Activated CD4-positive, alpha-beta T cell treated with anti-CD3 and anti-CD28 coated beads for 36 hours (primary cell): ENCODE measurements at regions not wholly inside any gene's neighbourhood (a gene's known extent, or its start where the extent isn't known, plus 50 kb on each side); places are given as distances from the start of the nearest gene placed in this dataset.
"Not testable (repeated sequence)": the region's sequence is repeated elsewhere in the genome, so short reads cannot be mapped to it uniquely, and the experiment has no call there.

Experiments used
- ATAC-seq: fragments of 200-7000 bp; cut with Tn5 transposase; one replicate; pipeline ENCODE4 v1.10.0; 2021; ENCODE audit warnings: mild to moderate bottlenecking, moderate library complexity
- CTCF ChIA-PET: fragments of 350-600 bp; sonication (Branson Sonifier 250); formaldehyde crosslinking; loops from one replicate; lab custom pipeline; 2021; ENCODE audit warnings: antibody characterized with exemption; lab: Charles Lee
- POLR2A ChIA-PET: fragments of 350-600 bp; sonication (Branson Sonifier 250); formaldehyde crosslinking; loops from one replicate; lab custom pipeline; 2021; ENCODE audit warnings: antibody characterized with exemption, inconsistent platforms; lab: Charles Lee
- DNase-seq: peaks from one replicate; pipeline ENCODE4 v3.0.0-alpha.2; 2020
- H3K27ac Mint-ChIP-seq: one replicate; pipeline ENCODE4 v1.8.0; 2021; ENCODE audit warnings: mixed read lengths
- H3K27me3 Mint-ChIP-seq: one replicate; pipeline ENCODE4 v1.8.0; 2021; ENCODE audit warnings: mixed read lengths
- H3K36me3 Mint-ChIP-seq: one replicate; pipeline ENCODE4 v1.8.0; 2021; ENCODE audit warnings: low read depth, mixed read lengths
- H3K4me1 Mint-ChIP-seq: one replicate; pipeline ENCODE4 v1.8.0; 2021; ENCODE audit warnings: mixed read lengths
- H3K4me3 Mint-ChIP-seq: one replicate; pipeline ENCODE4 v1.8.0; 2021; ENCODE audit warnings: mild to moderate bottlenecking, moderate library complexity, mixed read lengths
- H3K9me3 Mint-ChIP-seq: one replicate; pipeline ENCODE4 v1.8.0; 2021; ENCODE audit warnings: low read depth, mixed read lengths
- intact Hi-C, 2 experiments: fragments of 100-400 bp; cut with DNase I in 1 of 2; cut with micrococcal nuclease in 1 of 2; formaldehyde crosslinking; loops; one replicate each; pipeline versions ENCODE4 v1.14.2 to v1.15.1; 2022 to 2024; cut with DNase I, micrococcal nuclease

- H3K27ac Mint-ChIP-seq, result no peak overlapping the region
- intact Hi-C loops, result no loop called here
- H3K36me3 Mint-ChIP-seq, result no peaks in the 10 kb centered on the region
- no peaks in the 10 kb centered on the region for H3K4me1 Mint-ChIP-seq
- CTCF ChIA-PET, result no interaction called here
- H3K9me3 Mint-ChIP-seq, result no peaks in the 10 kb centered on the region
- ATAC-seq, result no peak
- peaks cover 11% of the 10 kb centered on the region for H3K27me3 Mint-ChIP-seq
- H3K4me3 Mint-ChIP-seq, result no peak overlapping the region
- POLR2A ChIA-PET, result no interaction called here
- DNase-seq, result no peak
Measured at GRCh38 chr20:56730996-56731395, 101.9 kb downstream of the TFAP2C start.

DNA sequence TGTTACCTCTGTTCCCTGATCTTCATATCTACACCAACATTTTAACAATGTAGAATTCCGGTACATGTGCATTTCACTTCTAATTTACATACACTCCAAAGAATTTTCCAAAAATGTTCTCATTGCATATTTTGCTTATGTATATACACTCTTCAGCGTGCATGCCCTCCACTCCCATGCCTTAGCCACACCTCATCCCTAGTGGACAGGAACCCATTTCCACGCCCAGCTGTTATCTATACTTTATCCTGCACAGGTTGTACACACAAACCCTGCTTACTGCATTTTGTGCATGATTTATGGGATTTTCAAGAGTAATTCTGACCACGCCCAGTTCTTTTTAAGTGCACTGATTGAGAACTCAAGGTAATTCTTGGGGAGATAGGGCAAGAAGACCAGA lies 102.4 kb downstream of the TFAP2C start:
- Mint-ChIP-seq H3K4me1 (no peaks in the 10 kb centered on the region), H3K36me3 (no peaks in the 10 kb centered on the region), H3K27ac (no peak overlapping the region), H3K9me3 (no peaks in the 10 kb centered on the region), H3K4me3 (no peak overlapping the region), H3K27me3 (peaks cover 16% of the 10 kb centered on the region)
- intact Hi-C loops, result no loop called here
- no peak for ATAC-seq
- DNase-seq, result no peak
- POLR2A ChIA-PET, result no interaction called here
- CTCF ChIA-PET, result no interaction called here

DNA sequence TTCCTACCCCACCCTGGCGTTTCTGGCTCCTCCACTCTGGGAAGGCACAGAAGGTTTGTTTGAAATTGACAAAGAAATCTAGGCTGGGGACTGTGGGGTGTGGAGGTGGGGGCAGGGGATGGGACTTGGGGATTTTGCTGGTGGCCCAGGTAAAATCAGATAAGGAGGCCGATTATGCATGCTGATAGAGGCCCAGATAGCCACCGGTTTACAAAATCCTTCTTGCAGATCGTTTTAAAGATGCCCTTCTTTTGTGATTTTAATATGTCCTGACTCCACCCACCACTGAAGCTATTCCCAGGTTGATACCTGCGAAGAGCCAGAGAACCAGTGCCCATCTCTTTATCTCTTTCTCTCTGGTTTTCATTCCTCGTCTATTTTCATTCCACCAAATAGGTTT lies 104.9 kb downstream of the TFAP2C start:
- DNase-seq, result no peak
- H3K4me3 Mint-ChIP-seq, result no peak overlapping the region
- CTCF ChIA-PET, result no interaction called here
- no peaks in the 10 kb centered on the region for H3K4me1 Mint-ChIP-seq
- ATAC-seq, result no peak
- peaks cover 25% of the 10 kb centered on the region for H3K27me3 Mint-ChIP-seq
- H3K36me3 Mint-ChIP-seq, result no peaks in the 10 kb centered on the region
- intact Hi-C loops, result no loop called here
- H3K27ac Mint-ChIP-seq, result no peak overlapping the region
- POLR2A ChIA-PET, result no interaction called here
- no peaks in the 10 kb centered on the region for H3K9me3 Mint-ChIP-seq

- intact Hi-C loops, result no loop called here
- ATAC-seq, result no peak
- Mint-ChIP-seq H3K4me1 (no peaks in the 10 kb centered on the region), H3K27me3 (peaks cover 30% of the 10 kb centered on the region), H3K9me3 (no peaks in the 10 kb centered on the region), H3K36me3 (no peaks in the 10 kb centered on the region), H3K27ac (no peak overlapping the region), H3K4me3 (no peak overlapping the region)
- ChIA-PET CTCF (no interaction called here), POLR2A (no interaction called here)
- DNase-seq, result no peak
Measured at GRCh38 chr20:56735084-56735642, 106.1 kb downstream of the TFAP2C start.

GRCh38 chr20:56736285-56736857 lies 107.3 kb downstream of the TFAP2C start:
- H3K36me3 Mint-ChIP-seq, result no peaks in the 10 kb centered on the region
- DNase-seq, result no peak
- H3K27me3 Mint-ChIP-seq, result peaks cover 30% of the 10 kb centered on the region
- no peaks in the 10 kb centered on the region for H3K9me3 Mint-ChIP-seq
- no peak overlapping the region for H3K27ac Mint-ChIP-seq
- CTCF ChIA-PET, result no interaction called here
- intact Hi-C loops, result no loop called here
- POLR2A ChIA-PET, result no interaction called here
- no peaks in the 10 kb centered on the region for H3K4me1 Mint-ChIP-seq
- H3K4me3 Mint-ChIP-seq, result no peak overlapping the region
- ATAC-seq, result no peak

- CTCF ChIA-PET, result not testable (repeated sequence)
Measured at GRCh38 chr20:56744325-56744821, 115.3 kb downstream of the TFAP2C start.

GRCh38 chr20:56748476-56749377 lies 119.6 kb downstream of the TFAP2C start:
- no peak for DNase-seq
- no peak for ATAC-seq
- Mint-ChIP-seq H3K9me3 (no peaks in the 10 kb centered on the region), H3K4me3 (no peak overlapping the region), H3K36me3 (no peaks in the 10 kb centered on the region), H3K4me1 (no peaks in the 10 kb centered on the region), H3K27me3 (peaks cover 25% of the 10 kb centered on the region), H3K27ac (no peak overlapping the region)
- intact Hi-C loops, result no loop called here
- ChIA-PET POLR2A (no interaction called here), CTCF (no interaction called here)

More at GRCh38 chr20:56744325-56744821, 115.3 kb downstream of the TFAP2C start:
- H3K4me3 Mint-ChIP-seq, DNase-seq, H3K9me3 Mint-ChIP-seq, H3K27ac Mint-ChIP-seq, POLR2A ChIA-PET, H3K4me1 Mint-ChIP-seq, H3K36me3 Mint-ChIP-seq, ATAC-seq, intact Hi-C loops: not testable (repeated sequence)
- H3K27me3 Mint-ChIP-seq, result peaks cover 14% of the 10 kb centered on the region

DNA sequence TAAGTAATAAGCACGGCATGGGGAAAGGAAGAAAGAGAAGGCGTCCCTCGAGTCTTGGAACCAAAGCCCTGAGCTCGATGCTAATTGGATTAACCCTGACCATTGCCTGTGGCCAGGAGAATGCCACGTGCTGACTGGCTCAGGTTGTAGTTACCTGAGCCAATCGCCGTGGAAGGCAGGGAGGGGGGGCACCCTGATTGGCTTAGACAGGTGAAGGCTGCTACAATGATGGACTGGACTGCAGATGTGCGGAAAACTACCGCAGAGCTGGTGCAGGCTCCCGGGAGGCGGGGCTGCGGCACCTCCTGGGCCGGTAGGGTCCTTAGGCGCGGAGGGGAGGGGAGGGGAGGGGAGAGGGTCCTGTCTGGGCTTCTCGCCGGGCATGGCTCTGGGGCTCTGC lies 121.3 kb downstream of the TFAP2C start:
- H3K27ac Mint-ChIP-seq, result no peak overlapping the region
- DNase-seq, result no peak
- no peaks in the 10 kb centered on the region for H3K9me3 Mint-ChIP-seq
- no peaks in the 10 kb centered on the region for H3K36me3 Mint-ChIP-seq
- no peak for ATAC-seq
- no peaks in the 10 kb centered on the region for H3K4me1 Mint-ChIP-seq
- peaks cover 28% of the 10 kb centered on the region for H3K27me3 Mint-ChIP-seq
- H3K4me3 Mint-ChIP-seq, result no peak overlapping the region
- intact Hi-C loops, result no loop called here
- CTCF ChIA-PET, result no interaction called here
- POLR2A ChIA-PET, result no interaction called here

DNA sequence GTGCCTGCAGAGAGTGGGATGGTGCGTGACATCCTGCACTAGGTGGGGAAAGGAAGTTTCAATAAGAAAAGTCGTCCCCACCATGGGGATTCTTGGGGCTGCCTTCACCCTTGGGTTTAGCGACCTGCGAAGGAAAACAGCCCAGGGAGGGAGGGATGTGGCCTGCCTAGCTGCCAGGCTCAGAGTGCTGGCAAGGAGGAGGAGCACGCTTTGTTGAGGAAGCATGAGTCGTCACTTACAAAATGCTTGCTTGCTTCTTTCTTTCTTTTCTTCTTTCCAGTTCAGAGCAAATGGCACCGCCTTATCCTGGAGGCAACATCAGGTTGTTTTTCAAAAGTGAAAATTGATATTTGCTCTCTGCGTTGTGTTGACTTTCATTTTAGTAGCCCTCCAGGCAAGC lies 123.2 kb downstream of the TFAP2C start:
- H3K4me1 Mint-ChIP-seq, result no peaks in the 10 kb centered on the region
- H3K27ac Mint-ChIP-seq, result no peak overlapping the region
- no peaks in the 10 kb centered on the region for H3K36me3 Mint-ChIP-seq
- no peak overlapping the region for H3K4me3 Mint-ChIP-seq
- CTCF ChIA-PET, result no interaction called here
- no peaks in the 10 kb centered on the region for H3K9me3 Mint-ChIP-seq
- ATAC-seq, result no peak
- intact Hi-C loops, result no loop called here
- H3K27me3 Mint-ChIP-seq, result peaks cover 25% of the 10 kb centered on the region
- POLR2A ChIA-PET, result no interaction called here
- no peak for DNase-seq

- H3K9me3 Mint-ChIP-seq, result no peaks in the 10 kb centered on the region
- no peak overlapping the region for H3K4me3 Mint-ChIP-seq
- no peak for ATAC-seq
- H3K4me1 Mint-ChIP-seq, result no peaks in the 10 kb centered on the region
- ChIA-PET POLR2A (no interaction called here), CTCF (no interaction called here)
- no peak for DNase-seq
- no peak overlapping the region for H3K27ac Mint-ChIP-seq
- peaks cover 17% of the 10 kb centered on the region for H3K27me3 Mint-ChIP-seq
- no peaks in the 10 kb centered on the region for H3K36me3 Mint-ChIP-seq
- intact Hi-C loops, result no loop called here
Measured at GRCh38 chr20:56755201-56755600, 126.1 kb downstream of the TFAP2C start.

- ATAC-seq, intact Hi-C loops, H3K27me3 Mint-ChIP-seq, H3K36me3 Mint-ChIP-seq, DNase-seq, H3K9me3 Mint-ChIP-seq, CTCF ChIA-PET, H3K4me1 Mint-ChIP-seq, POLR2A ChIA-PET, H3K27ac Mint-ChIP-seq, H3K4me3 Mint-ChIP-seq: not testable (repeated sequence)
Measured at GRCh38 chr20:56756658-56757057, 127.6 kb downstream of the TFAP2C start.

DNA sequence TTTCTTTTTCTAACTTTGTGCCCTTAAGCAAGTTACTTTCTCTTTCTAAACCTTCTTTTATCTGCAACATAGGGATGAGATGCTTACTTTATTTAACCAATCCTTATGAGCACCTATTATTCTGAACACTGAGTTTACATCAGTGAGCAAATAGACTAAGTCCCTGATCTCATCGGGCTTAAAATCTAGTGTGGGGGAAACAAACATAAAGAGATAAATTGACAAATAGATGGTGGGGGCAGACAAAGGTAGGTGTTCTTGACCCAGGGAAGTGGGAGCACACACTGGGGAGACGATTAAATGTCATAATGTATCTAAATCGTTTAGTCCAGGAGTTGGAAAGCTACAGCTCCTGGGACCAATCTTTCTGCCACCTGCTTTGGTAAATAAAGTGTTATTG lies 129.6 kb downstream of the TFAP2C start:
- intact Hi-C loops, result no loop called here

More for the DNA sequence above, 129.6 kb downstream of the TFAP2C start:
- Mint-ChIP-seq H3K4me1 (no peaks in the 10 kb centered on the region), H3K4me3 (no peak overlapping the region), H3K27me3 (peaks cover 5% of the 10 kb centered on the region), H3K27ac (no peak overlapping the region), H3K9me3 (no peaks in the 10 kb centered on the region), H3K36me3 (no peaks in the 10 kb centered on the region)
- POLR2A ChIA-PET, result no interaction called here
- ATAC-seq (no peak), DNase-seq (no peak)
- CTCF ChIA-PET, result no interaction called here
